ENCODE measurements at regions not wholly inside any gene's neighbourhood (a gene's known extent, or its start where the extent isn't known, plus 50 kb on each side); places are given as distances from the start of the nearest gene placed in this dataset.

DNA sequence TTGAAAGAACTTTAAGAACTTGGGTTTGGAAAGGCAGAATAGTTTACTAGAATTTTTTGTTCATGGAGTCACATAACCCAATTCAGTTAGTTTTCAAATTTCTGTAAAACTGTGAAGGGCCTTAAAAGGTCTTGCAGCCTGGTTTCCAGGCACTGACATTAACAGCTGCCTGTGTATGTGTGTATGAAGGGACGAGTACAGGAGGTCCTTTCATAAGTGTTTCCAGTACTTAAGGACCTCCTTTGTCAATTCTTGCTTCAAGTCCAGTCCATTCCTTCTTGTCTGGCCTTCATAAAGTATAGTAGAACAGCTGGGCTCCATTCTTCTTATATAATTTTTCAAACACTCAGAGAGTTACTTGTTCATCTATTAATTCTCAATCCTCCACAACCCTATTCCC is 136.5 kb downstream of the NR4A2 start:
- Histone ChIP-seq H4K20me1 (replicated peaks in 1 of 2; ENCODE audit: control insufficient read depth in 1 of 2, insufficient read depth in 2 of 2, low read length in 2 of 2) (peaks cover 0 to 1% of the 10 kb centered on the region in 2 experiments), H2BK15ac (ENCODE audit: low read length) (no peak overlapping the region), H2AK5ac (ENCODE audit: low read depth, low read length) (no peak overlapping the region), H3K27me3 (replicated peaks in 1 of 4; ENCODE audit: control insufficient read depth in 3 of 4, extremely low read depth in 1 of 4, insufficient read depth in 3 of 4, low read length in 3 of 4) (no peaks in the 10 kb centered on the region), H2AFZ (ENCODE audit: low read length) (no peak overlapping the region), H3K23me2 (ENCODE audit: low read depth, low read length) (no peaks in the 10 kb centered on the region), H3K9ac (replicated peaks in 1 of 4; ENCODE audit: extremely low read depth in 1 of 4, low read depth in 3 of 4, low read length in 3 of 4) (no peak overlapping the region), H3K4me2 (ENCODE audit: insufficient read depth in 1 of 2, low read depth in 2 of 2, low read length in 2 of 2) (no peak overlapping the region), H3K14ac (ENCODE audit: insufficient read length) (no peak overlapping the region), H3K4me1 (replicated peaks in 1 of 4; ENCODE audit: control insufficient read depth in 3 of 4, insufficient read depth in 4 of 4, low read length in 3 of 4) (no peaks in the 10 kb centered on the region), H3K79me2 (ENCODE audit: control insufficient read depth in 1 of 2, insufficient read depth in 2 of 2, low read length in 2 of 2) (no peaks in the 10 kb centered on the region), H3K36me3 (ENCODE audit: control insufficient read depth in 2 of 4, insufficient read depth in 4 of 4, low read length in 3 of 4) (no peaks in the 10 kb centered on the region), H4K8ac (ENCODE audit: extremely low read depth, insufficient read depth, low read length) (no peak overlapping the region), H3K9me3 (ENCODE audit: insufficient read depth in 2 of 2, low read depth in 1 of 2, low read length in 1 of 2) (no peaks in the 10 kb centered on the region), H2BK5ac (ENCODE audit: low read depth, low read length) (no peak overlapping the region), H3K79me1 (ENCODE audit: low read depth, low read length) (no peaks in the 10 kb centered on the region), H3K4me3 (ENCODE audit: extremely low read depth in 1 of 4, insufficient read depth in 2 of 4, low read depth in 3 of 4, low read length in 4 of 4) (no peak overlapping the region), H4K5ac (ENCODE audit: insufficient read length, low read depth, low read length) (no peak overlapping the region), H4K91ac (replicated peaks; ENCODE audit: insufficient read length, low read length) (no peak overlapping the region), H3K56ac (replicated peaks; ENCODE audit: insufficient read length, low read depth, low read length) (no peak overlapping the region), H3K18ac (ENCODE audit: extremely low read depth, low read length) (no peak overlapping the region), H3K27ac (ENCODE audit: low read depth, low read length) (no peak overlapping the region), H2BK20ac (ENCODE audit: low read length) (no peak overlapping the region), H2BK120ac (replicated peaks; ENCODE audit: low read depth, low read length) (no peak overlapping the region), H3K23ac (ENCODE audit: insufficient read length) (no peak overlapping the region), H3K4ac (replicated peaks; ENCODE audit: insufficient read length, low read depth, low read length) (no peak overlapping the region), H2BK12ac (ENCODE audit: low read depth, low read length) (no peak overlapping the region)
- CTCF ChIA-PET (ENCODE audit: partially characterized antibody): interaction anchor here (0.9 to 1.4 kb wide), 2 partner anchors 64 to 823 kb away, joined by 3 read pairs; no protein-coding TSS in a partner anchor
- FAIRE-seq (no peak), DNase-seq (ENCODE audit: low read depth in 1 of 2, low spot score in 2 of 2) (no peak)
- POLR2A ChIA-PET (ENCODE audit: partially characterized antibody): interaction anchor here (0.7 kb wide), 1 partner anchor 20 kb away, joined by 3 read pairs; no protein-coding TSS in a partner anchor
- 83% methylated on average over 1 of the region's 1 CpG; no CpG with 5 or more reads in 1 of the 2 experiments for WGBS, 2 experiments (ENCODE audit: extremely low coverage in 1 of 2, insufficient coverage in 1 of 2, insufficient read length in 1 of 2, insufficient replicate concordance in 2 of 2, low coverage in 1 of 2, low lambda C conversion rate in 2 of 2, missing lambda C conversion rate in 1 of 2)
- TF ChIP-seq MAX (IDR thresholded peaks at IDR 0.05) (no peak), POLR2AphosphoS5 (IDR thresholded peaks at IDR 0.05; ENCODE audit: low read depth, low read length) (no peak), GTF2F1 (IDR thresholded peaks at IDR 0.05; ENCODE audit: borderline replicate concordance, low read depth, low read length) (no peak), NRF1 (IDR thresholded peaks at IDR 0.05; ENCODE audit: low read depth, low read length) (no peak), EZH2 (IDR thresholded peaks at IDR 0.05; ENCODE audit: low read depth, low read length, severe bottlenecking) (no peak), TAF7 (optimal IDR thresholded peaks at IDR 0.05; ENCODE audit: borderline replicate concordance, low read depth, low read length) (no peak), SIN3A (conservative IDR thresholded peaks at IDR 0.05 in 1 of 2, IDR thresholded peaks at IDR 0.05 in 1 of 2; ENCODE audit: low read depth in 1 of 2, low read length in 2 of 2) (no peak), HDAC2 (IDR thresholded peaks at IDR 0.05; ENCODE audit: borderline replicate concordance in 1 of 2, low read depth in 2 of 2, low read length in 2 of 2) (no peak), JUND (IDR thresholded peaks at IDR 0.05; ENCODE audit: low read length) (no peak), BRCA1 (IDR thresholded peaks at IDR 0.05; ENCODE audit: low read depth, low read length) (no peak), SP2 (IDR thresholded peaks at IDR 0.05; ENCODE audit: low read length) (no peak), POLR2A (IDR thresholded peaks at IDR 0.05; ENCODE audit: control extremely low read depth in 1 of 2, low read depth in 2 of 2, low read length in 2 of 2) (no peak), HDAC6 (IDR thresholded peaks at IDR 0.05; ENCODE audit: low read depth, low read length) (no peak), TEAD4 (IDR thresholded peaks at IDR 0.05; ENCODE audit: low read depth, low read length) (no peak), POU5F1 (IDR thresholded peaks at IDR 0.05; ENCODE audit: low read depth, low read length) (no peak)

All from H1 (cell line).